Glutamatergic neuron (in vitro differentiated cells): ENCODE measurements at regions not wholly inside any gene's neighbourhood (a gene's known extent, or its start where the extent isn't known, plus 50 kb on each side); places are given as distances from the start of the nearest gene placed in this dataset.

ENCODE experiments used
- DNase-seq: peaks from one replicate; pipeline ENCODE4 v3.0.0; 2022
- H3K27ac Mint-ChIP-seq: one replicate; pipeline ENCODE4 v1.8.0; 2020; ENCODE audit warnings: mild to moderate bottlenecking, mixed read lengths, inconsistent platforms; ENCODE audit not compliant: unreplicated experiment
- H3K27me3 Mint-ChIP-seq: one replicate; pipeline ENCODE4 v1.8.0; 2020; ENCODE audit warnings: mild to moderate bottlenecking, moderate library complexity, mixed read lengths, inconsistent platforms; ENCODE audit not compliant: unreplicated experiment
- H3K36me3 Mint-ChIP-seq: one replicate; pipeline ENCODE4 v1.8.0; 2020; ENCODE audit warnings: mild to moderate bottlenecking, mixed read lengths, inconsistent platforms; ENCODE audit not compliant: unreplicated experiment
- H3K4me1 Mint-ChIP-seq: one replicate; pipeline ENCODE4 v1.8.0; 2020; ENCODE audit warnings: mild to moderate bottlenecking, low read depth, mixed read lengths, inconsistent platforms; ENCODE audit not compliant: unreplicated experiment
- H3K4me3 Mint-ChIP-seq: one replicate; pipeline ENCODE4 v1.8.0; 2020; ENCODE audit warnings: mild to moderate bottlenecking, mixed read lengths, inconsistent platforms; ENCODE audit not compliant: unreplicated experiment
- H3K9me3 Mint-ChIP-seq: one replicate; pipeline ENCODE4 v1.8.0; 2020; ENCODE audit warnings: mild to moderate bottlenecking, moderate library complexity, mixed read lengths, inconsistent platforms; ENCODE audit not compliant: unreplicated experiment
- TF ChIP-seq, protein P1 (sequence below): fragments of 200-600 bp; sonication (generic); IDR thresholded peaks from one replicate; pipeline ENCODE4 v1.5.0; 2021; ENCODE audit not compliant: partially characterized antibody, unreplicated experiment

DNA sequence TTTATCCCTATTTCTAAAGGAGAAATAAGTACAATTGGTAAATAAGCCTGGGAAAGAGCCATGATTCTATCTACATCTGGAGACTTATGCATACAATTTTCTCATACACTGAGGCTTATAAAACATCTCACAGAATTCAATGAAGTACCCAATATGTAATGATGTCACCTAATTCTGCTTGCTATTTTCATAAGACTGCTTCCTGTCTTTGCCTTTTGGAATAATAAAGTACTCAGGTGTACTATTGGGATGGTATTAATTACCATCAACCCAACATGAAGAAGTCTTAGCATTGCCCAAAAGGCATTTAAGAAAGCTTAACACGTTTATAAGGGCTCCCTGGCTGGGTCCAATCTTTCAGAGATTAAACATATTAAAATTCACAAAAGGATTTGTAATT lies 216.4 kb upstream of the TSHZ2 start:
- Mint-ChIP-seq H3K4me1 (no peaks in the 10 kb centered on the region), H3K36me3 (no peaks in the 10 kb centered on the region), H3K27ac (no peak overlapping the region), H3K4me3 (no peak overlapping the region), H3K27me3 (no peaks in the 10 kb centered on the region), H3K9me3 (no peaks in the 10 kb centered on the region)
- TF ChIP-seq, protein P1, sequence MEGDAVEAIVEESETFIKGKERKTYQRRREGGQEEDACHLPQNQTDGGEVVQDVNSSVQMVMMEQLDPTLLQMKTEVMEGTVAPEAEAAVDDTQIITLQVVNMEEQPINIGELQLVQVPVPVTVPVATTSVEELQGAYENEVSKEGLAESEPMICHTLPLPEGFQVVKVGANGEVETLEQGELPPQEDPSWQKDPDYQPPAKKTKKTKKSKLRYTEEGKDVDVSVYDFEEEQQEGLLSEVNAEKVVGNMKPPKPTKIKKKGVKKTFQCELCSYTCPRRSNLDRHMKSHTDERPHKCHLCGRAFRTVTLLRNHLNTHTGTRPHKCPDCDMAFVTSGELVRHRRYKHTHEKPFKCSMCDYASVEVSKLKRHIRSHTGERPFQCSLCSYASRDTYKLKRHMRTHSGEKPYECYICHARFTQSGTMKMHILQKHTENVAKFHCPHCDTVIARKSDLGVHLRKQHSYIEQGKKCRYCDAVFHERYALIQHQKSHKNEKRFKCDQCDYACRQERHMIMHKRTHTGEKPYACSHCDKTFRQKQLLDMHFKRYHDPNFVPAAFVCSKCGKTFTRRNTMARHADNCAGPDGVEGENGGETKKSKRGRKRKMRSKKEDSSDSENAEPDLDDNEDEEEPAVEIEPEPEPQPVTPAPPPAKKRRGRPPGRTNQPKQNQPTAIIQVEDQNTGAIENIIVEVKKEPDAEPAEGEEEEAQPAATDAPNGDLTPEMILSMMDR, result no peak
- DNase-seq, result no peak

DNA sequence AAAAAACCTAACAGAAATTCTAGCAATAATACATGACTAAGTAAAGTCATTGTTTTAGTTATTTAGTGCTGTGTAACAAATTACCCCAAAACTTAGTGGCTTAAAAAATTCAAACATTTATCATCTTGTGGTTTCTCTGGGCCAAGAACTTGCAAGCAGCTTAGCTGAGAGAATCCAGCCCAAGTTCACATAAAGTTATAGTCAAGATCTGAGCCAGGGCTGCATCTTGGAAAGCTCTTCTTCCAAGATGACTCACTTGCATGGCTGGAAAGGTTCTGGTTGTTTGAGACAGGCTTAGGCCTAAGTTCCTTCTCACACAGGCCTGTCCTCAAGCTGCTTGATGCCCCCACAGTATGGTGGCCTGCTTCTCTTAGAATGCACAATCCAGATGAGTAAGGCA lies 217.8 kb upstream of the TSHZ2 start:
- Mint-ChIP-seq H3K9me3 (no peaks in the 10 kb centered on the region), H3K27me3 (no peaks in the 10 kb centered on the region), H3K36me3 (no peaks in the 10 kb centered on the region), H3K4me3 (no peak overlapping the region), H3K27ac (no peak overlapping the region), H3K4me1 (no peaks in the 10 kb centered on the region)
- TF ChIP-seq, protein P1, result no peak
- DNase-seq, result no peak

DNA sequence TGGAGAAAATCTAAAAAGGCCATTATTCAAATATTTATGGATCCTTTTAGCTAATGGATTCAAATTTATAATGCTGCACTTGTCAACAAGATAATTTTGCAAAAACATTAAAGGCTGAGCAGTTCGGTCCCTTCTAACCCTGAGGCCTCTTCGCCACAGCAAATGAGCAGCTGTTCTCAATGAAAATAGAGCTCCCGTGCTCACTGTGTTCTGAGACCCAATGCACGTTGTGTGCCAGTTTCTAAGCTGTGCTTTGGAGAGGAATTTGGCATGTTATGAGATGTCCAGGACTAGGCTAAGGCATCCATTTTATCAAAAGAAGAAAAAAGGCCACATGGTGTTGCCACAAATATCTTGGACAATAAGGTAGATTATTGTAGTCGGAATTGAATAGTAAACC lies 220.1 kb upstream of the TSHZ2 start:
- no peaks in the 10 kb centered on the region for H3K36me3 Mint-ChIP-seq
- TF ChIP-seq, protein P1, result no peak
- H3K27me3 Mint-ChIP-seq, result no peaks in the 10 kb centered on the region
- no peak for DNase-seq
- no peaks in the 10 kb centered on the region for H3K9me3 Mint-ChIP-seq
- H3K4me3 Mint-ChIP-seq, result no peak overlapping the region
- H3K27ac Mint-ChIP-seq, result no peak overlapping the region
- peaks cover 11% of the 10 kb centered on the region for H3K4me1 Mint-ChIP-seq

DNA sequence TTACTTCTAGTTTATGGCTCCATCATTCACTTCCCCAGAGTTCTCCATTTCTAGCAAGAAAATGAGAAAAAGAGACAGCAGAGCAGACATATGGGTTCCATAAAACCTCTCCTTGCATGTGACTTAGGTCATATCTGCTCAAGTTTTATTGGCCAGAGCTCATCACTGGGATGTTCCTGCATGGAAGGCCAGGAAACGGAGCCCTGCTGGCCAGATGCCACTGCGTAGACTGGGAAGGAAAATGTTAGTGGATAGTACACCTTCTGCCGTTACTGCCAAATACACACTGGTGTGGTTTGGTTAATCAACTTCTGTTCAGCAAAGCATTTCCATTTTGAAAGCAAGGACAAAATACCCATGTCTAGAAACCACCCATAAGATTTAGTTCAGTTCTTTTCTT lies 220.6 kb upstream of the TSHZ2 start:
- DNase-seq, result no peak
- Mint-ChIP-seq H3K27me3 (no peaks in the 10 kb centered on the region), H3K4me1 (peaks cover 11% of the 10 kb centered on the region), H3K27ac (no peak overlapping the region), H3K4me3 (no peak overlapping the region), H3K9me3 (no peaks in the 10 kb centered on the region), H3K36me3 (no peaks in the 10 kb centered on the region)
- TF ChIP-seq, protein P1, result no peak

DNA sequence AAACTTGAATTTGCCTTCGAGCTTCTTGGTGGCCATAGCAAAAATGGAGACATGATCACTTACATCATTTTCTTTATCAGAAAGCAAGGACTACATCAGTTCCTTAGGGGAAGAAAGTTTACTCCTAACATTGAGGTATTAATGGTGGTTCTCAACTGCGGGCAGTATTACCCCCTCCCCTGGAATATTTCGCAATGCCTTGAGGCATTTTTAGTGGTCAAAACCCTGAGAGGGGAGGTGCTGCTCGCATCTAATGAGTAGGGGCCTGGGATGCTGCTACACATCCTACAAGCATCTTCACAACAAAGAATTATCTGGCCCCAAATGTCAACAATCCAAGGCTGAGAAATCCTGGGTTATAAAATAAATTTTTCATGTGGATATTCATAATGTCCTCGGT lies 222.2 kb upstream of the TSHZ2 start:
- TF ChIP-seq, protein P1, result no peak
- H3K4me1 Mint-ChIP-seq, result peaks cover 11% of the 10 kb centered on the region
- H3K4me3 Mint-ChIP-seq, result no peak overlapping the region
- DNase-seq, result no peak
- no peak overlapping the region for H3K27ac Mint-ChIP-seq
- H3K27me3 Mint-ChIP-seq, result no peaks in the 10 kb centered on the region
- H3K9me3 Mint-ChIP-seq, result no peaks in the 10 kb centered on the region
- H3K36me3 Mint-ChIP-seq, result no peaks in the 10 kb centered on the region
